ENCODE measurements at regions not wholly inside any gene's neighbourhood (a gene's known extent, or its start where the extent isn't known, plus 50 kb on each side); places are given as distances from the start of the nearest gene placed in this dataset.

GRCh38 chr21:32844653-32845436 lies 73.3 kb upstream of the PAXBP1 start:
- TF ChIP-seq CTCF (IDR thresholded peaks at IDR 0.05) (no peak), POLR2A (IDR thresholded peaks at IDR 0.05) (no peak)
